ENCODE measurements at regions not wholly inside any gene's neighbourhood (a gene's known extent, or its start where the extent isn't known, plus 50 kb on each side); places are given as distances from the start of the nearest gene placed in this dataset.

- TF ChIP-seq EZH2 (IDR thresholded peaks at IDR 0.05; ENCODE audit: insufficient read depth, poor library complexity, severe bottlenecking), result no peak
- no peak for TF ChIP-seq EZH2phosphoT487 (IDR thresholded peaks at IDR 0.05; ENCODE audit: insufficient read depth, low read depth)
- 71 to 79% methylated on average over 3 of the region's 3 CpGs for WGBS, 2 experiments (ENCODE audit: low coverage in 1 of 2, low lambda C conversion rate in 2 of 2, missing lambda C conversion rate in 2 of 2)
- Histone ChIP-seq H3F3A (ENCODE audit: insufficient read depth) (no peaks in the 10 kb centered on the region), H3K36me3 (ENCODE audit: low read depth) (no peaks in the 10 kb centered on the region), H2AFZ (no peak overlapping the region), H3K4me1 (ENCODE audit: insufficient read depth) (no peaks in the 10 kb centered on the region), H3K4me3 (no peak overlapping the region), H4K20me1 (ENCODE audit: insufficient read depth) (no peaks in the 10 kb centered on the region), H3K9ac (no peak overlapping the region), H3K79me2 (ENCODE audit: insufficient read depth) (no peaks in the 10 kb centered on the region), H3K9me3 (ENCODE audit: low read depth) (no peaks in the 10 kb centered on the region), H3K9me2 (ENCODE audit: insufficient read depth) (no peaks in the 10 kb centered on the region), H3K27ac (no peak overlapping the region), H3K4me2 (ENCODE audit: unreplicated experiment) (no peak overlapping the region), H3K27me3 (replicated peaks; ENCODE audit: insufficient read depth) (no peaks in the 10 kb centered on the region)
- in situ Hi-C loops (cut with MboI), result no loop called here
- no peak for DNase-seq
These were observed 61.8 kb upstream of the NRP1 start for GRCh38 chr10:33396279-33396678.

- H3K4me3 ChIP-seq, result no peak overlapping the region
- no peaks in the 10 kb centered on the region for H3K4me1 ChIP-seq (ENCODE audit: insufficient read depth)
- TF ChIP-seq EZH2 (IDR thresholded peaks at IDR 0.05; ENCODE audit: insufficient read depth, poor library complexity, severe bottlenecking), result no peak
- TF ChIP-seq EZH2phosphoT487 (IDR thresholded peaks at IDR 0.05; ENCODE audit: insufficient read depth, low read depth), result no peak
- H3K27me3 ChIP-seq (replicated peaks; ENCODE audit: insufficient read depth), result no peaks in the 10 kb centered on the region
- H3K9ac ChIP-seq, result no peak overlapping the region
- H3K9me2 ChIP-seq (ENCODE audit: insufficient read depth), result no peaks in the 10 kb centered on the region
- DNase-seq, result no peak
- no peaks in the 10 kb centered on the region for H4K20me1 ChIP-seq (ENCODE audit: insufficient read depth)
- no peak overlapping the region for H3K27ac ChIP-seq
- no peaks in the 10 kb centered on the region for H3F3A ChIP-seq (ENCODE audit: insufficient read depth)
- in situ Hi-C loops (cut with MboI), result no loop called here
- no peaks in the 10 kb centered on the region for H3K9me3 ChIP-seq (ENCODE audit: low read depth)
- H2AFZ ChIP-seq, result no peak overlapping the region
- H3K4me2 ChIP-seq (ENCODE audit: unreplicated experiment), result no peak overlapping the region
- no peaks in the 10 kb centered on the region for H3K36me3 ChIP-seq (ENCODE audit: low read depth)
- H3K79me2 ChIP-seq (ENCODE audit: insufficient read depth), result no peaks in the 10 kb centered on the region
- 78 to 80% methylated on average over 1 of the region's 1 CpG for WGBS, 2 experiments (ENCODE audit: low coverage in 1 of 2, low lambda C conversion rate in 2 of 2, missing lambda C conversion rate in 2 of 2)
These were observed 60.7 kb upstream of the NRP1 start for GRCh38 chr10:33395201-33395600.

- Histone ChIP-seq H3K4me2 (ENCODE audit: unreplicated experiment) (no peak overlapping the region), H3K27ac (no peak overlapping the region), H3K9me2 (ENCODE audit: insufficient read depth) (no peaks in the 10 kb centered on the region), H3F3A (ENCODE audit: insufficient read depth) (no peaks in the 10 kb centered on the region), H3K4me3 (no peak overlapping the region), H3K9me3 (ENCODE audit: low read depth) (no peaks in the 10 kb centered on the region), H3K79me2 (ENCODE audit: insufficient read depth) (no peaks in the 10 kb centered on the region), H3K36me3 (ENCODE audit: low read depth) (no peaks in the 10 kb centered on the region), H3K9ac (no peak overlapping the region), H2AFZ (no peak overlapping the region), H4K20me1 (ENCODE audit: insufficient read depth) (no peaks in the 10 kb centered on the region), H3K27me3 (replicated peaks; ENCODE audit: insufficient read depth) (no peaks in the 10 kb centered on the region), H3K4me1 (ENCODE audit: insufficient read depth) (no peaks in the 10 kb centered on the region)
- DNase-seq, result no peak
- TF ChIP-seq EZH2 (IDR thresholded peaks at IDR 0.05; ENCODE audit: insufficient read depth, poor library complexity, severe bottlenecking), result no peak
- TF ChIP-seq EZH2phosphoT487 (IDR thresholded peaks at IDR 0.05; ENCODE audit: insufficient read depth, low read depth), result no peak
- WGBS, 2 experiments (ENCODE audit: low coverage in 1 of 2, low lambda C conversion rate in 2 of 2, missing lambda C conversion rate in 2 of 2), result 95 to 98% methylated on average over 5 of the region's 5 CpGs
- in situ Hi-C loops (cut with MboI), result no loop called here
These were observed 58.2 kb upstream of the NRP1 start for GRCh38 chr10:33392706-33393105.

- no peaks in the 10 kb centered on the region for H3K4me1 ChIP-seq (ENCODE audit: insufficient read depth)
- no peak overlapping the region for H2AFZ ChIP-seq
- no peaks in the 10 kb centered on the region for H3K79me2 ChIP-seq (ENCODE audit: insufficient read depth)
- in situ Hi-C loops (cut with MboI), result no loop called here
- no peak for DNase-seq
- WGBS, 2 experiments (ENCODE audit: low coverage in 1 of 2, low lambda C conversion rate in 2 of 2, missing lambda C conversion rate in 2 of 2), result 83 to 88% methylated on average over 8 of the region's 8 CpGs
- no peak overlapping the region for H3K27ac ChIP-seq
- no peaks in the 10 kb centered on the region for H3K9me3 ChIP-seq (ENCODE audit: low read depth)
- H3K27me3 ChIP-seq (replicated peaks; ENCODE audit: insufficient read depth), result no peaks in the 10 kb centered on the region
- no peaks in the 10 kb centered on the region for H3K9me2 ChIP-seq (ENCODE audit: insufficient read depth)
- H3K9ac ChIP-seq, result no peak overlapping the region
- TF ChIP-seq EZH2phosphoT487 (IDR thresholded peaks at IDR 0.05; ENCODE audit: insufficient read depth, low read depth), result no peak
- TF ChIP-seq EZH2 (IDR thresholded peaks at IDR 0.05; ENCODE audit: insufficient read depth, poor library complexity, severe bottlenecking), result no peak
- H3K4me2 ChIP-seq (ENCODE audit: unreplicated experiment), result no peak overlapping the region
- H4K20me1 ChIP-seq (ENCODE audit: insufficient read depth), result no peaks in the 10 kb centered on the region
- no peaks in the 10 kb centered on the region for H3K36me3 ChIP-seq (ENCODE audit: low read depth)
- no peak overlapping the region for H3K4me3 ChIP-seq
- H3F3A ChIP-seq (ENCODE audit: insufficient read depth), result no peaks in the 10 kb centered on the region
These were observed 57.4 kb upstream of the NRP1 start for GRCh38 chr10:33391611-33392465.
